Muscle layer of colon (tissue), 2 donors: ENCODE measurements at regions not wholly inside any gene's neighbourhood (a gene's known extent, or its start where the extent isn't known, plus 50 kb on each side); places are given as distances from the start of the nearest gene placed in this dataset.

Experiments used
- H3K27ac ChIP-seq: one replicate; pipeline ENCODE4 v1.7.0; 2013; ENCODE audit warnings: low read depth, mild to moderate bottlenecking, low read length, moderate library complexity
- H3K27me3 ChIP-seq, 2 donors: one replicate each; pipeline ENCODE4 v1.7.0; 2013; ENCODE audit warnings: low read length in 2 of 2, mild to moderate bottlenecking in 2 of 2; ENCODE audit not compliant: insufficient read depth in 2 of 2, control insufficient read depth in 1 of 2
- H3K36me3 ChIP-seq: one replicate; pipeline ENCODE4 v1.7.0; 2013; ENCODE audit warnings: mild to moderate bottlenecking, low read length; ENCODE audit not compliant: insufficient read depth
- H3K4me1 ChIP-seq: one replicate; pipeline ENCODE4 v1.7.0; 2013; ENCODE audit warnings: mild to moderate bottlenecking, low read length; ENCODE audit not compliant: insufficient read depth
- H3K4me3 ChIP-seq, 2 donors: one replicate each; pipeline ENCODE4 v1.7.0; 2013; ENCODE audit warnings: low read length in 2 of 2, low read depth in 1 of 2, mild to moderate bottlenecking in 1 of 2, moderate library complexity in 1 of 2
- H3K9ac ChIP-seq: one replicate; pipeline ENCODE4 v1.7.0; 2013; ENCODE audit warnings: low read length
- H3K9me3 ChIP-seq: one replicate; pipeline ENCODE4 v1.7.0; 2013; ENCODE audit warnings: mild to moderate bottlenecking, low read length
- donor health status: abdominal sarcoma.
- donor health status: Adenocarcinoma of cecum.

GRCh38 chr7:155371884-155372781 lies 74.5 kb downstream of the INSIG1 start:
- Histone ChIP-seq H3K27me3 (peaks cover 56 to 71% of the 10 kb centered on the region in 2 donors), H3K4me1 (peaks cover 16% of the 10 kb centered on the region), H3K9me3 (no peaks in the 10 kb centered on the region), H3K9ac (no peak overlapping the region), H3K27ac (no peak overlapping the region), H3K36me3 (no peaks in the 10 kb centered on the region), H3K4me3 (no peak overlapping the region)

- H3K27me3 ChIP-seq, result peaks cover 63 to 79% of the 10 kb centered on the region in 2 donors
- peak overlapping the region; percentile 23 to 50 for H3K4me3 ChIP-seq
- H3K36me3 ChIP-seq, result no peaks in the 10 kb centered on the region
- H3K9me3 ChIP-seq, result no peaks in the 10 kb centered on the region
- no peak overlapping the region for H3K9ac ChIP-seq
- H3K4me1 ChIP-seq, result peaks cover 21% of the 10 kb centered on the region
- no peak overlapping the region for H3K27ac ChIP-seq
Observed at GRCh38 chr7:155372782-155373358, 75.2 kb downstream of the INSIG1 start.

DNA sequence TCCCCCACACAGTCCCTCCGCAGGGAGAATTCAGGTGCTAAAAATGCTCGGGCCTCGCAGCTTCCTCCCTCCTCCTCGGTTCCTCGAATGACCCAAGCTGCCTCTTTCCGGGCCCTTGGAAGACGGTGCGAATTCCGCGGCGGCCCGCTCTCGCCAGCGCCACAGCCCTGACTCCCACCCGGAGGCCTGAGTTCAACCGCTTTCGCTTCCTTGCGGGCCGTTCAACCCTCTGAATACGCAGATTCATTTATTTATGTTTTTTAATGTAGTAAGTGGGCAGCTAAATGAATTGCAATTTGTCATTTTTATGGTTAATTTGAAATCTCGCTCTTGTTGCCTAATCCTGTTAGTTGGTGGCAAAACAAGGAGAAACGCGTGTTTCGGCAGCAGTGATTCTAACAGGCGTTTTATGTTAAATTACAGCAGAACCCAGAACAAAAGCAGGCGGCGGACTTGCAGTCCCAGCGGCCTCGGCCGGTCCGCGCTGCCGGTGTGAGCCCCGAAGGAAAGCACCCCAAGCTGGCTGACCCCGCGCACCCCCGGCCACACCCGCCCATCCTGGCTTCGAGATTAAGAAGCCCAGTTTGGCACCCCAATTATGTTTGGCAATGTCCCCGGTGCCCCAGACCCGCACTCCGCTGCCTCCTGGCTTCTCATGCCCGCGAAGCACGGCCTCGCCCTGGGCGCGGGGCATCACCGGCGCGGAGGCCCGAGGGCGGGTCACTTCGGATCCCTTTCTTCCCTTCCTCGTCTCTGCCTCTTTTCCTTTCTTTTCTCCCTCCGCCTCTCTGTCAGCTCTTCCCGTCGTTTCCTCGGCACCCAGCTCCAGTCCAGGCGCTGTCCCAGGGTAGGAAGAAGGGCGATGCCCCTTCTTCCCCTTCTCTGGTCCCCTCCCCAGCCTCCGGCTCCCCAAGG lies 75.9 kb downstream of the INSIG1 start:
- peaks cover 26% of the 10 kb centered on the region for H3K4me1 ChIP-seq
- H3K27me3 ChIP-seq, result peaks cover 71 to 86% of the 10 kb centered on the region in 2 donors
- H3K4me3 ChIP-seq, result peak overlapping the region; percentile 23 to 50
- no peaks in the 10 kb centered on the region for H3K36me3 ChIP-seq
- H3K27ac ChIP-seq, result no peak overlapping the region
- no peaks in the 10 kb centered on the region for H3K9me3 ChIP-seq
- no peak overlapping the region for H3K9ac ChIP-seq

DNA sequence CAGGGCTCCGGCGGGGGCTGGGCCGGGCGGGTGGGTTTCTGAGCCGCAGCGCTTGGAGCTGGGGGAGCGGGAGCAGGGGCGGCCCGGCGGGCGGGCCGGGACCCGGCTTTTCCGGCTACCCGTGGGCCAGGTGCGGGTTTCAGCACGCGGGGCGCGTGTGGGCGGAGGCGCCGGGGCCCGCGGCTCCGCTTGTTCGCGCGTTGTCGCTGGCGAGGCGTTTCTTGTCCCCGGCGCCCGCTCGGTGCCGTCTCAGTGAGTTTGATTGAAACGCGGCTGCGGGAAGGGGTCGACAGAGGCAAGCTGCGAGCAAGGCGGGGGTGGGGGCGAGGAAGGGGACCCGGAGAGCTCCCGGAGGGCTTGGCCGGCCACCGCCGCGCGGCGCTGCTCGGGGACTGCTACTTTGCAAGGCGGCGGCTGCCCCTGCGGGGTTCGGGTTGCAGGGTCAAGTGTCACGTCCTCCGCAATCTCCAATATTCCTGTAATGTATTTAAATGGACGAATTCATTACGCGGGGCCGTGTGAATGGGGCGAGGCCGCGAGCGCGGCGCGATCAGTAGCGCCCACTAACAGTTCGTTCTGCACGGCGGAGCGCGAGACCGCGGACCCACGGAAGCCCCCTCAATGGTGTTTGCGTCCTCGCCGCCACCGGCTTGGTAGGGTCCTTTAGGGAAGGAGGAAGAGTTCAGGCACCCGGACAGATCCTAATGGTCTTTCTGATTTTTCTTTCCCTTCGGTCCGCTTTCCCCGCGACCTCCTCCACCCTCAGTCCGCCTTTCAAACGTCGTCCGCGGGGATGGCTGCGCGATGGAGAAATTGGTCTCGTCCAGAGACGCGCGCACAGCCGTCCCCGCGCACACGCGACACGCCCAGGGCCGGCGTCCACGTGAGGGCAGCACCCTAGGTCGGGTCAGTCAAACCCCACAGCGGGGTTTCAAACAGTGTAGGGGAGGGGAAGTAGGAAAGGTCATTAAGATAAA lies 76.9 kb downstream of the INSIG1 start:
- H3K27me3 ChIP-seq, result peaks cover 80 to 96% of the 10 kb centered on the region in 2 donors
- H3K36me3 ChIP-seq, result no peaks in the 10 kb centered on the region
- H3K9me3 ChIP-seq, result no peaks in the 10 kb centered on the region

GRCh38 chr7:155375337-155376277 lies 77.9 kb downstream of the INSIG1 start:
- no peak overlapping the region for H3K27ac ChIP-seq
- H3K4me3 ChIP-seq, result no peak overlapping the region
- H3K27me3 ChIP-seq, result peaks cover 90 to 98% of the 10 kb centered on the region in 2 donors
- peaks cover 31% of the 10 kb centered on the region for H3K4me1 ChIP-seq
- H3K9me3 ChIP-seq, result no peaks in the 10 kb centered on the region
- H3K9ac ChIP-seq, result no peak overlapping the region
- no peaks in the 10 kb centered on the region for H3K36me3 ChIP-seq

More for the DNA sequence above, 76.9 kb downstream of the INSIG1 start:
- peaks cover 26% of the 10 kb centered on the region for H3K4me1 ChIP-seq
- no peak overlapping the region for H3K27ac ChIP-seq
- no peak overlapping the region for H3K9ac ChIP-seq
- peak overlapping the region in 1 of 2 donors; percentile 50 for H3K4me3 ChIP-seq

DNA sequence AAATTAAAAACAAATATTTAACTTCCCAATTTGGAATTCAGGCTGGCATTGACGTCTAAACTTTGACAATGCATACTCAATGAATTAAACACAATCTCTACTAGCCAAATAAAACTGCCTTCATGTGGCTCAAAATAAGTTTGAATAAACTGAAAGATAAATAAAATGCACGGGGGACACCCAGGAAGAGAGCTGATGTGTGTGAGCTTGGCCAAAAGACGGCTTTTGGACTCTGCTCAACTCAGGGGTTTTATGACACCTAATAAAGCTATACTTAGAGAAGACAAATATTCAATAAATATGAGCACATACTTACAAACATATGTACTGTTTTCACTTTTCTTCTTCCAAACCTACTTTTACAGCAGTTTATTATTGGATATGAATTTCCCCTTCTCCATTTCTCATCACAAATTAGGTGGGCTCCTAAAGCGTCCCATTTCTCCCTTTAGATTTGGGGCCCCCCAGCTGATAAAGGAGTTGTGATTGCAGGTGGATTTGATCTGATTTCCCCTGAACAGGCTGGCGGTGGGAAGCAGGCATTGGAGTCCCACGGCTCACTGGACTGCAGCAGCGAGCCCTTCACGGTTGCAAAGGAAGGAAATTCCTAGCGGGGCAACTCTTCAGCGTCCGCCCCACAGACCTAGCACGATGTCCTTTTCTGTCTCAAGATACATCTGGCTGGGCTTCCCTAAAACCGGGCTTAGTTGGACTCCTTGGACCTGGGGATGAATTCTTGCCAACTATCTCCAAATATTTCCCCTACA lies 79.6 kb downstream of the INSIG1 start:
- Histone ChIP-seq H3K4me1 (peaks cover 43% of the 10 kb centered on the region), H3K9me3 (no peaks in the 10 kb centered on the region), H3K4me3 (no peak overlapping the region)

GRCh38 chr7:155377838-155378579 lies 79.9 kb upstream of the EN2 start:
- H3K9ac ChIP-seq, result no peak overlapping the region

More for the DNA sequence above, 79.6 kb downstream of the INSIG1 start:
- Histone ChIP-seq H3K27ac (no peak overlapping the region), H3K9ac (no peak overlapping the region), H3K36me3 (no peaks in the 10 kb centered on the region), H3K27me3 (peaks cover 94 to 100% of the 10 kb centered on the region in 2 donors)

DNA sequence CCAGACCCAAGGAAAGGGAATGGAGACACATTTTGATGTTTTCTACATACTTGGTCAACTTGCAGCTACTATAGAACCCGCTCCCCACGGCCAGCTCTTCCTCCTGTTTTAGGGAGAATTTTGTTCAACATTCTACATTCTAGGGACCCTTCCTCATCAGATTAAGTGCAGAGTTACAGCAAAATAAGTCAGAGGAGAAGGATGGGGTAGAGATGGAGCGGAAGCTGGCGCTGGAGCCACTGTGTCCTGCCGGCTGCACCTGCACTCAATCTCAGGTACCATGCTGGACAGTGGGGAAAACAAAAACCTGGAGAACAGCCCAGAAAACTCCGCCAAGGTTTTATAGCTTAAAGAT lies 79.4 kb upstream of the EN2 start:
- Histone ChIP-seq H3K9me3 (no peaks in the 10 kb centered on the region), H3K9ac (no peak overlapping the region), H3K36me3 (no peaks in the 10 kb centered on the region), H3K27ac (no peak overlapping the region), H3K4me1 (peaks cover 32% of the 10 kb centered on the region), H3K27me3 (peaks cover 92 to 99% of the 10 kb centered on the region in 2 donors), H3K4me3 (no peak overlapping the region)

More at GRCh38 chr7:155377838-155378579, 79.9 kb upstream of the EN2 start:
- H3K36me3 ChIP-seq, result no peaks in the 10 kb centered on the region
- H3K4me1 ChIP-seq, result peaks cover 37% of the 10 kb centered on the region
- no peak overlapping the region for H3K4me3 ChIP-seq
- no peaks in the 10 kb centered on the region for H3K9me3 ChIP-seq
- peaks cover 92 to 100% of the 10 kb centered on the region in 2 donors for H3K27me3 ChIP-seq
- H3K27ac ChIP-seq, result no peak overlapping the region
